Epithelial cell of proximal tubule (primary cell): ENCODE measurements at regions not wholly inside any gene's neighbourhood (a gene's known extent, or its start where the extent isn't known, plus 50 kb on each side); places are given as distances from the start of the nearest gene placed in this dataset.
A peak's percentile ranks its signal among the peaks of the same experiment; 100 is the strongest.

Experiments used
- DNase-seq: peaks from one replicate; pipeline ENCODE4 v3.0.0-alpha.2; 2011; ENCODE audit warnings: low read depth
- H3K4me3 ChIP-seq: 2 replicates; pipeline ENCODE4 v1.5.1; 2011; ENCODE audit warnings: low read depth, mild to moderate bottlenecking, low read length
- TF ChIP-seq, protein P1 (sequence below): conservative IDR thresholded peaks from 2 replicates; pipeline ENCODE4 v1.5.1; 2012; ENCODE audit warnings: low read depth, mild to moderate bottlenecking, low read length

DNA sequence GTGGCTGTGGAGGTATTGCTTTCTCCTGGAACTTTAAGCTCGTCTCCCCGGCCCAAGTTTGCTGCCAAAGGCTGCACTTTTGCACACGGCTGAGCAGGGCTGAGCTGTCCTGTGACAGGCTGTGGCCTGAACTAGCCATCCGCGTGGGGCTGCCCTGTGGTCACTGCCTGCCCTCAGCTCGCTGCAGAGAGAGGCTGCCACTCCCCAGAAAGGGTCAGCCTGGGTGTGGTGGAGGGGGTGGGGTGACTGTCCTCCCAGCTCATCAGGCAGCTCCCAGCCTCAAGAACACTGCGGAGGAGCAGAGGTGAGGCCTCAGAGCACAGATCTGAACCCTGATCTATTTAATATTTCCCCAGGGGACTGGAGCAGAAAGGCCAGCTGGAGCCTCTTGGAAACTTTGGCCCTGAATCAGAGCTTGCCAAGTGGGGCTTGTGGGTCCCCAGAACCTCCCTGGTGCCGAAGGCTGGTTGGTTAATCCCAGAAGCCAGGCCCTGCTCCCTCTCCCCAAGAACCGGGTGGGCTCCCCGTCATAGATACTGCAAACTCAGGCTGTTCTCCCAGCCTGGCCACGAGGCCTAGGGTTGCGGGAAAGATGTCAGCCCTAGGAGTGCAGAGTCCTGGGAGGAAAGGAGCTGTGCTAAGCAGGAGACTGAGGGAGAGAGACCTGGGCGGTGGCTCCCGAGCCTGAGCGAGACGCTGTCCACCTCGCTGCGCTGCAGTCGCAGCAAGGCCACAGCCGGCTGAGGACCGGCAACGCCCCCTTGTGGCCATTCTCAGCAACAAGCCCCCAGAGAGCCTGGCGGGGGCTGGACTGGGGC is 125.1 kb upstream of the IPO9 start:
- no peak for DNase-seq
- TF ChIP-seq, protein P1, sequence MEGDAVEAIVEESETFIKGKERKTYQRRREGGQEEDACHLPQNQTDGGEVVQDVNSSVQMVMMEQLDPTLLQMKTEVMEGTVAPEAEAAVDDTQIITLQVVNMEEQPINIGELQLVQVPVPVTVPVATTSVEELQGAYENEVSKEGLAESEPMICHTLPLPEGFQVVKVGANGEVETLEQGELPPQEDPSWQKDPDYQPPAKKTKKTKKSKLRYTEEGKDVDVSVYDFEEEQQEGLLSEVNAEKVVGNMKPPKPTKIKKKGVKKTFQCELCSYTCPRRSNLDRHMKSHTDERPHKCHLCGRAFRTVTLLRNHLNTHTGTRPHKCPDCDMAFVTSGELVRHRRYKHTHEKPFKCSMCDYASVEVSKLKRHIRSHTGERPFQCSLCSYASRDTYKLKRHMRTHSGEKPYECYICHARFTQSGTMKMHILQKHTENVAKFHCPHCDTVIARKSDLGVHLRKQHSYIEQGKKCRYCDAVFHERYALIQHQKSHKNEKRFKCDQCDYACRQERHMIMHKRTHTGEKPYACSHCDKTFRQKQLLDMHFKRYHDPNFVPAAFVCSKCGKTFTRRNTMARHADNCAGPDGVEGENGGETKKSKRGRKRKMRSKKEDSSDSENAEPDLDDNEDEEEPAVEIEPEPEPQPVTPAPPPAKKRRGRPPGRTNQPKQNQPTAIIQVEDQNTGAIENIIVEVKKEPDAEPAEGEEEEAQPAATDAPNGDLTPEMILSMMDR = peak; percentile 93
- H3K4me3 ChIP-seq = peak overlapping the region; percentile 17

DNA sequence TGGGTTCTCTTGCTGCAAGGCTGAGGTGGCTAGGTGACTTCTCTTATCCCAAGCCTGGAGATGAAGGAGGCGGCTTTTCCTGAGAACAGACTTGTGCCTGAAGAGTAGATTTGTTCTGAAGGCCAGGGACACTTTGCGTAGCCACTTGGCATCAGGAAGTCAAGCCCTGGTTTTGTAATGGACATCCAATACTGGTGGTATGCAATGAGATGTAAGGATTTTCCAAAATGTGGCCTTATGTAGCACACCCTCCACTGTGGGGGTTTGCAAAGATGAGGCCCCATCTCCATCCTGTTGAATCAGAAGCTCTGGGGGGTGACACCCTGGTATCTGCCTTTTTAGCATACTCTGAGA is 124.5 kb upstream of the IPO9 start:
- no peak for DNase-seq
- TF ChIP-seq, protein P1 = no peak
- H3K4me3 ChIP-seq = no peak overlapping the region

DNA sequence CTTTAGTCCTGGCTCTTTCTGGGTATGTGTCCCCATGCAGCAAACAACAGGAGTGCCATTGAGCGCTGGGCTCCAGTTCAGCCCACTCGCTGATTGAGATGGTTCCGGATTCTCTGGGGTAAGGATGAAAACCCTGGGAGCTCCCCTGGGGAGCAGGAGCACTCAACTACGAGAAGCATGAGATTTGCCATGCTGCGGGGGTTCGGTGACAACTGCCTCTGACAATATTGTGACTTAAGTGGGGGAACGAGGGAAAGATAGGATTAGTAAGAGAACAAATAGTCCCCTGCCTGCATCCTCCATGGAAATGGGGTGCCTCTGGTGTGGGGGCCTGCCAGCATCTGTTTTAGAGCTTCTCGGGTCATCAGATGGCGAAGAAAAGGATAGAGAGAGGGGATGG is 123.6 kb upstream of the IPO9 start:
- H3K4me3 ChIP-seq = no peak overlapping the region
- no peak for DNase-seq

DNA sequence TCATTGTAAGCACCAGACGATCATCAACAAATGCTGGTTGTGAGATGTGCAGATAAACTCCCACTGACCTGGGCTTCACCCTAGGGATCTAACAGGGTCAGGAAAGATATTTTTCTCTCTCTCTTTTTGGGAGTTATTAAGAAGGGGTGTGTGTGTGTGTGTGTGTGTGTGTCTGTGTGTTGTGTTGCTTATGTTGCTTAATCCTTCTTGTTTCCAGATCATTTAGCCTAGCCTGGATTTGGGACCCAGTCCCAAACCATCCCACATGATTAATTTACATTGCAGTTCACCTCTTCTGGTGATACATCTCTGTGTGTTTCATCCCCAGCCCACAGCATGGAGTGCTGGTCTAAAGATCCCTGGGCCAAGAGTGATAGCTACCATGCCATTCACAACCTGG is 122.8 kb upstream of the IPO9 start:
- DNase-seq = no peak
- H3K4me3 ChIP-seq = no peak overlapping the region
- TF ChIP-seq, protein P1 = no peak

More for the DNA sequence above, 123.6 kb upstream of the IPO9 start:
- TF ChIP-seq, protein P1 = no peak

DNA sequence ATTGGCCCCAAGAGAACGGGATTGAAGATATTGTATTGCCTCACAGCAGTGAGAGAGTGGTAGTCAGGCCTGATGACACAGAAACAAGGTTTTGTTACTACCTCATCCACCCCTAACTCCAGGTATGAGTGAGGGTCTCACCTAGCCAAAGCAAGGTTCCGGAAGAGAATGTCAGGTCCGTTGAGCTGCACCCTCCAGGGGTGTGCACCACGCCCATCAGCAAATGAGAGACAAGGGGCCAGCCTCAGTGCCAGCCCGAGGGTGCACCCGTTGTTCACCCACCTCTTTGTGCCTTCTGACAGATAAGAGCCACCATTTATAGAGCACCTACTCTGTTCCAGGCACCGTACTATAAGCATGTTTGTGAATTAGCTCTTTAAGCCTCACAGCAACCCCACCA is 121.9 kb upstream of the IPO9 start:
- TF ChIP-seq, protein P1 = no peak
- H3K4me3 ChIP-seq = no peak overlapping the region
- no peak for DNase-seq

DNA sequence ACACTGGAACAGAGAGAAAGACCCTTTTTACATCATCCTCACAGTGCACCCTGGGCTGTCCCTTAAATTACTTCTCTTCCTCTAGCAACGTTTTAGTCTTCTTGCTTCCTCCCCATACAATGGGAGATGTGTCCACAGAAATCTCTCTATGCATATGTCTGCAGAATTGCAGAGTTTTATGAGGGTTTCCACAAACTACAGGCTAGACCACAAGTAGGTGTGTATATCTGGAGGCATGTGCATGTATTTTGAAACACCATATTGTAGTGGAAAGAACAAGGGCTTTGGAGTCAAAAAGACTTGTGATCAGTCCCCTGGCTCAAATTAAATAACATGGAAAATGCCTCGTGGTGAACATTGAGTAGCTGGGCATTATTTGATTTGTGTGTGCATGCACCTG is 121.3 kb upstream of the IPO9 start:
- H3K4me3 ChIP-seq = no peak overlapping the region
- DNase-seq = no peak
- TF ChIP-seq, protein P1 = no peak

DNA sequence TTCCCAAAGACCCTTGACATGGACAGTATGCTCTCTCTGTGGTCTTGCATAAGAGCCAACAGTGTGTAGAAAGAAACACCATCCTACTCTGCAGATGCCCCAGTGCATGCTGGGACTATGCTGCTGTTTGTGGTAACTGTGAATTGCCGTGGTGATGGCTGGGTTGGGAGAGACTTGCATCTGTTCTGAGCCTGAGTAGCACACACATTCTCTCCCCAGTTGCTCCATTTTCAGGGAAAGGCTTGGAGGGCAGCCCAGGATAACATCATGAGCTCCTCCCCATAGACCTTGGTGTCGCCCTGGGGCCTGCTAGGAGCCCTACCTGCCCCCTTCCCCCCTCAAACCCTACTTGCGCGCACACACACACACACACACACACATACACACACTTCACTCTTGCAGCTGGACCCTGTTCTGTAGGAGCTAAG is 120.9 kb upstream of the IPO9 start:
- DNase-seq = no peak
- H3K4me3 ChIP-seq = no peak overlapping the region
- TF ChIP-seq, protein P1 = no peak
